Fibroblast of lung (primary cell): ENCODE measurements at regions not wholly inside any gene's neighbourhood (a gene's known extent, or its start where the extent isn't known, plus 50 kb on each side); places are given as distances from the start of the nearest gene placed in this dataset.

Source experiments
- DNase-seq, 2 donors: peaks; one replicate each; pipeline versions ENCODE4 v3.0.0 to v3.0.0-alpha.2; 2010; ENCODE audit warnings: low read depth in 2 of 2
- H2AFZ ChIP-seq: 2 replicates; pipeline ENCODE4 v1.5.1; 2012; ENCODE audit warnings: low read length, control low read depth, inconsistent platforms
- H3K27ac ChIP-seq: 2 replicates; pipeline ENCODE4 v1.5.1; 2011; ENCODE audit warnings: low read length, control low read depth; ENCODE audit not compliant: insufficient read depth
- H3K27me3 ChIP-seq: 2 replicates; pipeline ENCODE4 v1.5.1; 2011; ENCODE audit warnings: mild to moderate bottlenecking, low read length; ENCODE audit not compliant: control insufficient read depth, insufficient read depth
- H3K36me3 ChIP-seq: 2 replicates; pipeline ENCODE4 v1.5.1; 2011; ENCODE audit warnings: low read length; ENCODE audit not compliant: control insufficient read depth, insufficient read depth
- H3K4me1 ChIP-seq: 2 replicates; pipeline ENCODE4 v1.5.1; 2011; ENCODE audit warnings: low read length; ENCODE audit not compliant: control insufficient read depth, insufficient read depth; ENCODE audit errors: extremely low read depth
- H3K4me2 ChIP-seq: 2 replicates; pipeline ENCODE4 v1.5.1; 2011; ENCODE audit warnings: low read length, control low read depth; ENCODE audit not compliant: insufficient read depth; ENCODE audit errors: extremely low read depth
- H3K4me3 ChIP-seq, 4 experiments: fragments of 200-600 bp in 1 of 4; sonication (generic) in 1 of 4; replicated peaks in 1 of 4; 2 replicates each; pipeline ENCODE4 v1.5.1; 2011 to 2016; ENCODE audit warnings: low read length in 4 of 4, low read depth in 3 of 4, mild to moderate bottlenecking in 3 of 4, control low read depth in 2 of 4, inconsistent platforms in 1 of 4, mixed read lengths in 1 of 4; ENCODE audit not compliant: insufficient read depth in 1 of 4; ENCODE audit errors: control extremely low read depth in 1 of 4
- H3K79me2 ChIP-seq: 2 replicates; pipeline ENCODE4 v1.5.1; 2012; ENCODE audit warnings: mild to moderate bottlenecking, low read length, inconsistent platforms; ENCODE audit not compliant: control insufficient read depth, insufficient read depth
- H3K9ac ChIP-seq: 2 replicates; pipeline ENCODE4 v1.5.1; 2011; ENCODE audit warnings: mild to moderate bottlenecking, low read length, control low read depth; ENCODE audit not compliant: insufficient read depth
- H3K9me3 ChIP-seq: 2 replicates; pipeline ENCODE4 v1.5.1; 2012; ENCODE audit warnings: low read depth, low read length; ENCODE audit not compliant: control insufficient read depth, insufficient read depth
- H4K20me1 ChIP-seq: 2 replicates; pipeline ENCODE4 v1.5.1; 2011; ENCODE audit warnings: low read length; ENCODE audit not compliant: control insufficient read depth, insufficient read depth; ENCODE audit errors: extremely low read depth
- EZH2 ChIP-seq: IDR thresholded peaks from 2 replicates; pipeline ENCODE4 v1.5.1; 2012; ENCODE audit warnings: low read length, control low read depth, mild to moderate bottlenecking; ENCODE audit errors: missing control alignments
- TF ChIP-seq, protein P1 (sequence below), 2 donors: IDR thresholded peaks in 1 of 2; conservative IDR thresholded peaks in 1 of 2; 1 replicate in 1 of 2; 2 replicates in 1 of 2; pipeline ENCODE4 v1.5.1; 2011 to 2012; ENCODE audit warnings: low read length in 2 of 2, control low read depth in 1 of 2, inconsistent platforms in 1 of 2, low read depth in 1 of 2, mild to moderate bottlenecking in 1 of 2

DNA sequence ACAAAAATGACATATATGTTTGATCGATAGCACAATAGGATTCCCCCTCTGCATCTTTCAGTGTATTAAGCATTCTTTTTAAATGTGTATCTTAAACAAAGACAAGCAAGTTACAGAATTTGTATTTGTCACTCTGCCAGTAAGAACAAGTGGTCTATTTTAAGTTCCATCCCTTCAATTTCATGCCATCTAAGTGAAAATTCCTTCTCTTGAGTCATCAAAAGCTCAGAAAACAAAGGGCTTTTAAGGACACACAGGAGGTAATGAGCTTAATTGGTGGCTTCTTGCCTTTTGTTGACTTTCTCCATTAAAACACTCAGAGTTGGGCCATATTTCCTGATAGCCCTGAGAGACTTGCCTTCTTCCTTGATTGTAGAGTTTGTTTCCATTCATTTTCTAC, 547.8 kb downstream of the TENT5A start:
- Histone ChIP-seq H4K20me1 (no peaks in the 10 kb centered on the region), H3K27ac (no peak overlapping the region), H3K9me3 (no peaks in the 10 kb centered on the region), H3K4me2 (no peak overlapping the region), H3K79me2 (no peaks in the 10 kb centered on the region), H2AFZ (no peak overlapping the region), H3K4me1 (no peaks in the 10 kb centered on the region), H3K36me3 (no peaks in the 10 kb centered on the region), H3K4me3 (no peak overlapping the region), H3K9ac (no peak overlapping the region), H3K27me3 (no peaks in the 10 kb centered on the region)
- no peak for TF ChIP-seq EZH2
- peak; percentile 4 to 77 for DNase-seq

DNA sequence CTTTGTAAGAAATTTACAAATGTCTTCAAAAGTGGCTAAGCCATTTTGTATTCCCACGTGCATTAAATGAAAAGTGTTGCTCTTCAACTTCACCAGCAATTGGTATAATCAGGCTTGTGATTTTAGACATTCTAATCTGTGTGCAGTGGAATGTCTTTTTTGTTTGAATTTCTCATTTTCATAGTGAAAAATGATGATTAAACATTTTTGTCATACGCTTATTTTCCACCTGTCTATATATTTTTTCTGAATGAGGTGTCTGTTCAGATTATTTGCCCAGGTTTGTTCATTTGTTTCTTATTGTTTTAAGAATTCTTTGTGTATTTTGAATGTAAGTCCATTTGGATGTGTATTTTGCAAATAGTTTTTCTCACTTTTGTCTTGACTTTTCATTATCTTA, 558.1 kb downstream of the TENT5A start:
- no peak for DNase-seq
- H3K9ac ChIP-seq: no peak overlapping the region
- H3K4me2 ChIP-seq: no peak overlapping the region
- no peaks in the 10 kb centered on the region for H3K9me3 ChIP-seq
- no peaks in the 10 kb centered on the region for H3K79me2 ChIP-seq
- no peak for TF ChIP-seq EZH2
- TF ChIP-seq, protein P1, sequence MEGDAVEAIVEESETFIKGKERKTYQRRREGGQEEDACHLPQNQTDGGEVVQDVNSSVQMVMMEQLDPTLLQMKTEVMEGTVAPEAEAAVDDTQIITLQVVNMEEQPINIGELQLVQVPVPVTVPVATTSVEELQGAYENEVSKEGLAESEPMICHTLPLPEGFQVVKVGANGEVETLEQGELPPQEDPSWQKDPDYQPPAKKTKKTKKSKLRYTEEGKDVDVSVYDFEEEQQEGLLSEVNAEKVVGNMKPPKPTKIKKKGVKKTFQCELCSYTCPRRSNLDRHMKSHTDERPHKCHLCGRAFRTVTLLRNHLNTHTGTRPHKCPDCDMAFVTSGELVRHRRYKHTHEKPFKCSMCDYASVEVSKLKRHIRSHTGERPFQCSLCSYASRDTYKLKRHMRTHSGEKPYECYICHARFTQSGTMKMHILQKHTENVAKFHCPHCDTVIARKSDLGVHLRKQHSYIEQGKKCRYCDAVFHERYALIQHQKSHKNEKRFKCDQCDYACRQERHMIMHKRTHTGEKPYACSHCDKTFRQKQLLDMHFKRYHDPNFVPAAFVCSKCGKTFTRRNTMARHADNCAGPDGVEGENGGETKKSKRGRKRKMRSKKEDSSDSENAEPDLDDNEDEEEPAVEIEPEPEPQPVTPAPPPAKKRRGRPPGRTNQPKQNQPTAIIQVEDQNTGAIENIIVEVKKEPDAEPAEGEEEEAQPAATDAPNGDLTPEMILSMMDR (conservative IDR thresholded peaks at IDR 0.05 in 1 of 2, IDR thresholded peaks at IDR 0.05 in 1 of 2; ENCODE audit: low read depth in 1 of 2, low read length in 2 of 2): no peak
- no peak overlapping the region for H3K4me3 ChIP-seq
- no peaks in the 10 kb centered on the region for H4K20me1 ChIP-seq
- H3K36me3 ChIP-seq: no peaks in the 10 kb centered on the region
- no peaks in the 10 kb centered on the region for H3K4me1 ChIP-seq
- H2AFZ ChIP-seq: no peak overlapping the region
- H3K27me3 ChIP-seq: no peaks in the 10 kb centered on the region
- no peak overlapping the region for H3K27ac ChIP-seq

DNA sequence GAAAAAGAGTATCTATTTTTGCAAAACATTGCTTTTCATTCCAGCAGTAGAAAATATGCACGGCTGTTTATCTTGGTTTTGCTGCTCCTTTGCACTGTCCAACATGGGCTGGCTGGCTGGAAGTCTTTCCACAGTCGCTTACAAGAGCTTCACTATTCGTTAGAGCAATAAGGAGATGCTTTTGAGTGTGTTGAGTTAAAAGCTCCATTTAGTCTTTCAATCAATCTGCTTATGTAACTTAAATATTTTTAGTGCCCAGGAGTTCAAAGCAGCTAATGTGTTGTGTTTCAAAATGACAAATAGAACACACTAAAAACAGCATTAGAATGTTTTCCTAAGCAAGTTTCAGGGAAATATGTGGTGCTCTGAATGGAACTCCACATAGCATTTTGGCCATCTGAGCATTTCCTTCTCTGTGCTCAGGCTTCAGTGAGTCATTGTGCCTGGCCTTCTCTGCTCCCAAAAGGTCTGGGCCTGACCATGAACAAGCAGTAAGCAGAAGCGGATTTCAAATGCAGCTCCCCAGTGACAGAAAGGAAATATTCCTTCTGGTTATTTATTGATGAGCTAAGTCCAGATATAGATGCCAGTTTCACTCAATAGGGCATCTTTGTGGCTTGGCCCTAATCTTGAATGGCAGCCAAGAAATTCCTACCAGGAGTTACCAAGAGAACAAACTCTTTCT, 580.3 kb downstream of the TENT5A start:
- H3K4me3 ChIP-seq: no peak overlapping the region
- peak; percentile 53 to 89 for DNase-seq
- no peaks in the 10 kb centered on the region for H3K9me3 ChIP-seq
- no peak overlapping the region for H3K27ac ChIP-seq
- peak overlapping the region; percentile 18 for H3K4me2 ChIP-seq
- H4K20me1 ChIP-seq: no peaks in the 10 kb centered on the region
- H3K79me2 ChIP-seq: no peaks in the 10 kb centered on the region
- H3K9ac ChIP-seq: no peak overlapping the region
- H3K36me3 ChIP-seq: no peaks in the 10 kb centered on the region
- H3K27me3 ChIP-seq: no peaks in the 10 kb centered on the region
- no peak for TF ChIP-seq EZH2
- TF ChIP-seq, protein P1 (conservative IDR thresholded peaks at IDR 0.05 in 1 of 2, IDR thresholded peaks at IDR 0.05 in 1 of 2; ENCODE audit: low read depth in 1 of 2, low read length in 2 of 2): no peak
- no peak overlapping the region for H2AFZ ChIP-seq
- no peaks in the 10 kb centered on the region for H3K4me1 ChIP-seq
